ENCODE measurements at regions not wholly inside any gene's neighbourhood (a gene's known extent, or its start where the extent isn't known, plus 50 kb on each side); places are given as distances from the start of the nearest gene placed in this dataset.

DNA sequence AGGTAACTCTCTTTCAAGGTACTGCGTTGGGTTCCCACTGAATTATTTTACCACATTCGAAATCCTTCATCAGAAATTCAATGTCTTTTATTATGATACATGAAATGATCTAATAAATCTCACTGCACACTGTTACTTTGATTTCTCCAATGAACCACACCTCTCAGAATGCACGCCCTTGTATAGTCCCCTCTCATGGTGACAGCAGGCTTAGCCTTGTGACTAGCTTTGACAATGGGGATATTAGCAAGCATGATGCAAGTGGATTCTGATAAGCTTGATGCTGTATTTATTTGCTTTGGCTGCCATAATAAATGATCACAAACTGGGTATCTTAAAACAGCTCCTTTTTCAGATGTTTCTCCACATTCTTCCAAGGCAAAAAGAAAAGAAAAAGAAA lies 100.4 kb upstream of the ETV6 start:
- TF ChIP-seq EZH2 (IDR thresholded peaks at IDR 0.05; ENCODE audit: low read length, unreplicated experiment) (no peak), EZH2phosphoT487 (IDR thresholded peaks at IDR 0.05; ENCODE audit: borderline replicate concordance, low read length) (no peak)
- TF ChIP-seq, protein P1, sequence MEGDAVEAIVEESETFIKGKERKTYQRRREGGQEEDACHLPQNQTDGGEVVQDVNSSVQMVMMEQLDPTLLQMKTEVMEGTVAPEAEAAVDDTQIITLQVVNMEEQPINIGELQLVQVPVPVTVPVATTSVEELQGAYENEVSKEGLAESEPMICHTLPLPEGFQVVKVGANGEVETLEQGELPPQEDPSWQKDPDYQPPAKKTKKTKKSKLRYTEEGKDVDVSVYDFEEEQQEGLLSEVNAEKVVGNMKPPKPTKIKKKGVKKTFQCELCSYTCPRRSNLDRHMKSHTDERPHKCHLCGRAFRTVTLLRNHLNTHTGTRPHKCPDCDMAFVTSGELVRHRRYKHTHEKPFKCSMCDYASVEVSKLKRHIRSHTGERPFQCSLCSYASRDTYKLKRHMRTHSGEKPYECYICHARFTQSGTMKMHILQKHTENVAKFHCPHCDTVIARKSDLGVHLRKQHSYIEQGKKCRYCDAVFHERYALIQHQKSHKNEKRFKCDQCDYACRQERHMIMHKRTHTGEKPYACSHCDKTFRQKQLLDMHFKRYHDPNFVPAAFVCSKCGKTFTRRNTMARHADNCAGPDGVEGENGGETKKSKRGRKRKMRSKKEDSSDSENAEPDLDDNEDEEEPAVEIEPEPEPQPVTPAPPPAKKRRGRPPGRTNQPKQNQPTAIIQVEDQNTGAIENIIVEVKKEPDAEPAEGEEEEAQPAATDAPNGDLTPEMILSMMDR (conservative IDR thresholded peaks at IDR 0.05; ENCODE audit: low read depth, low read length), result no peak
